H1 (cell line): ENCODE measurements at regions not wholly inside any gene's neighbourhood (a gene's known extent, or its start where the extent isn't known, plus 50 kb on each side); places are given as distances from the start of the nearest gene placed in this dataset.

Experiments used
- CTCF ChIA-PET: fragments of 300-600 bp; sonication (Branson Sonifier 250); formaldehyde crosslinking; loops from one replicate; lab custom pipeline; 2021; ENCODE audit not compliant: partially characterized antibody; lab: Charles Lee
- POLR2A ChIA-PET: fragments of 300-600 bp; sonication (Branson Sonifier 250); formaldehyde crosslinking; loops from one replicate; lab custom pipeline; 2021; ENCODE audit warnings: inconsistent platforms; ENCODE audit not compliant: partially characterized antibody; lab: Charles Lee
- DNase-seq, 2 experiments: peaks; one replicate each; pipeline versions ENCODE4 v3.0.0 to v3.0.0-alpha.2; 2010 to 2022; ENCODE audit warnings: low spot score in 2 of 2, low read depth in 1 of 2, mixed read lengths in 1 of 2
- FAIRE-seq: peaks from 2 replicates; lab custom pipeline; 2011; peaks lifted over from hg19 to GRCh38; lab: Jason Lieb, UNC
- H2AFZ ChIP-seq: 2 replicates; pipeline ENCODE4 v1.8.1; 2012; ENCODE audit warnings: low read length, inconsistent platforms
- H2AK5ac ChIP-seq: 2 replicates; pipeline ENCODE4 v1.6.1; 2013; ENCODE audit warnings: low read depth, low read length
- H2BK120ac ChIP-seq: replicated peaks from 2 replicates; pipeline ENCODE3; 2013; ENCODE audit warnings: low read depth, low read length, inconsistent platforms
- H2BK12ac ChIP-seq: 2 replicates; pipeline ENCODE4 v1.6.1; 2013; ENCODE audit warnings: low read depth, low read length
- H2BK15ac ChIP-seq: 2 replicates; pipeline ENCODE4 v1.6.1; 2013; ENCODE audit warnings: low read length
- H2BK20ac ChIP-seq: 2 replicates; pipeline ENCODE4 v1.6.1; 2013; ENCODE audit warnings: low read length
- H2BK5ac ChIP-seq: 2 replicates; pipeline ENCODE4 v1.6.1; 2013; ENCODE audit warnings: low read depth, low read length
- H3K14ac ChIP-seq: 2 replicates; pipeline ENCODE4 v1.6.1; 2013; ENCODE audit warnings: inconsistent platforms; ENCODE audit not compliant: insufficient read length
- H3K18ac ChIP-seq: 2 replicates; pipeline ENCODE4 v1.6.1; 2013; ENCODE audit warnings: low read length; ENCODE audit errors: extremely low read depth
- H3K23ac ChIP-seq: 2 replicates; pipeline ENCODE4 v1.6.1; 2013; ENCODE audit warnings: inconsistent platforms; ENCODE audit not compliant: insufficient read length
- H3K23me2 ChIP-seq: 2 replicates; pipeline ENCODE4 v1.6.1; 2013; ENCODE audit warnings: low read depth, low read length
- H3K27ac ChIP-seq: 2 replicates; pipeline ENCODE4 v1.6.1; 2011; ENCODE audit warnings: low read depth, low read length, inconsistent platforms
- H3K27me3 ChIP-seq, 4 experiments: replicated peaks in 1 of 4; 1 replicate in 1 of 4; 2 replicates in 3 of 4; pipeline versions ENCODE4 v1.6.1 to v1.8.1; 2011 to 2013; ENCODE audit warnings: low read length in 3 of 4, mild to moderate bottlenecking in 3 of 4, inconsistent platforms in 2 of 4, mixed read lengths in 2 of 4, moderate library complexity in 1 of 4; ENCODE audit not compliant: control insufficient read depth in 3 of 4, insufficient read depth in 3 of 4; ENCODE audit errors: extremely low read depth in 1 of 4
- H3K36me3 ChIP-seq, 4 experiments: 2 replicates each; pipeline versions ENCODE4 v1.6.1 to v1.8.1; 2011 to 2013; ENCODE audit warnings: mild to moderate bottlenecking in 4 of 4, low read length in 3 of 4, moderate library complexity in 2 of 4, control low read depth in 1 of 4, inconsistent platforms in 1 of 4; ENCODE audit not compliant: insufficient read depth in 4 of 4, control insufficient read depth in 2 of 4
- H3K4ac ChIP-seq: replicated peaks from 2 replicates; pipeline ENCODE3; 2013; ENCODE audit warnings: low read length, low read depth, mixed read lengths, inconsistent platforms; ENCODE audit not compliant: insufficient read length
- H3K4me1 ChIP-seq, 4 experiments: replicated peaks in 1 of 4; 1 replicate in 1 of 4; 2 replicates in 3 of 4; pipeline versions ENCODE4 v1.6.1 to v1.8.1; 2011 to 2013; ENCODE audit warnings: low read length in 3 of 4, inconsistent platforms in 2 of 4, mixed read lengths in 1 of 4; ENCODE audit not compliant: insufficient read depth in 4 of 4, control insufficient read depth in 3 of 4
- H3K4me2 ChIP-seq, 2 experiments: 2 replicates each; pipeline versions ENCODE4 v1.6.1 to v1.8.1; 2011 to 2013; ENCODE audit warnings: low read depth in 2 of 2, low read length in 2 of 2, control low read depth in 1 of 2, inconsistent platforms in 1 of 2, mild to moderate bottlenecking in 1 of 2; ENCODE audit not compliant: insufficient read depth in 1 of 2
- H3K4me3 ChIP-seq, 4 experiments: fragments of 200-600, 300-600 bp in 1 of 4; sonication (generic), shearing (Covaris generic), sonication (Bioruptor Twin) in 1 of 4; 2 replicates each; pipeline versions ENCODE4 v1.5.1 to v1.8.1; 2011 to 2016; ENCODE audit warnings: low read length in 4 of 4, low read depth in 3 of 4, control low read depth in 2 of 4, inconsistent platforms in 2 of 4, mild to moderate bottlenecking in 2 of 4, mixed read lengths in 1 of 4, moderate library complexity in 1 of 4; ENCODE audit not compliant: insufficient read depth in 2 of 4; ENCODE audit errors: extremely low read depth in 1 of 4
- H3K56ac ChIP-seq: replicated peaks from 2 replicates; pipeline ENCODE3; 2013; ENCODE audit warnings: low read depth, mild to moderate bottlenecking, mixed read lengths, low read length, inconsistent platforms; ENCODE audit not compliant: insufficient read length
- H3K79me1 ChIP-seq: 2 replicates; pipeline ENCODE4 v1.6.1; 2013; ENCODE audit warnings: low read depth, low read length, control low read depth
- H3K79me2 ChIP-seq, 2 experiments: 2 replicates each; pipeline versions ENCODE4 v1.6.1 to v1.8.1; 2012 to 2013; ENCODE audit warnings: low read length in 2 of 2, mild to moderate bottlenecking in 2 of 2, inconsistent platforms in 1 of 2; ENCODE audit not compliant: insufficient read depth in 2 of 2, control insufficient read depth in 1 of 2
- H3K9ac ChIP-seq, 4 experiments: replicated peaks in 1 of 4; 1 replicate in 1 of 4; 2 replicates in 3 of 4; pipeline versions ENCODE4 v1.6.1 to v1.8.1; 2011 to 2013; ENCODE audit warnings: low read depth in 3 of 4, low read length in 3 of 4, control low read depth in 2 of 4, mild to moderate bottlenecking in 2 of 4, moderate library complexity in 2 of 4, inconsistent platforms in 1 of 4; ENCODE audit errors: extremely low read depth in 1 of 4
- H3K9me3 ChIP-seq, 2 experiments: 2 replicates each; pipeline versions ENCODE4 v1.6.1 to v1.8.1; 2012 to 2013; ENCODE audit warnings: mild to moderate bottlenecking in 2 of 2, moderate library complexity in 2 of 2, control low read depth in 1 of 2, inconsistent platforms in 1 of 2, low read depth in 1 of 2, low read length in 1 of 2, mixed read lengths in 1 of 2; ENCODE audit not compliant: insufficient read depth in 2 of 2
- H4K20me1 ChIP-seq, 2 experiments: replicated peaks in 1 of 2; 2 replicates each; pipeline versions ENCODE3 to v1.8.1; 2011 to 2013; ENCODE audit warnings: inconsistent platforms in 2 of 2, low read length in 2 of 2, mild to moderate bottlenecking in 1 of 2; ENCODE audit not compliant: insufficient read depth in 2 of 2, control insufficient read depth in 1 of 2
- H4K5ac ChIP-seq: 2 replicates; pipeline ENCODE4 v1.6.1; 2013; ENCODE audit warnings: low read length, low read depth, mixed read lengths, inconsistent platforms; ENCODE audit not compliant: insufficient read length
- H4K8ac ChIP-seq: 2 replicates; pipeline ENCODE4 v1.8.0; 2013; ENCODE audit warnings: mild to moderate bottlenecking, moderate library complexity, low read length, inconsistent platforms; ENCODE audit not compliant: insufficient read depth; ENCODE audit errors: extremely low read depth
- H4K91ac ChIP-seq: replicated peaks from 2 replicates; pipeline ENCODE3; 2013; ENCODE audit warnings: low read length, mixed read lengths, inconsistent platforms; ENCODE audit not compliant: insufficient read length
- ATF2 ChIP-seq: IDR thresholded peaks from 2 replicates; pipeline ENCODE4 v1.6.1; 2012; ENCODE audit warnings: low read length, inconsistent platforms
- CBX5 ChIP-seq: fragments of 300-800, 300-1000 bp; sonication (generic); IDR thresholded peaks from 2 replicates; pipeline ENCODE4 v1.7.1; 2016; ENCODE audit warnings: antibody characterized with exemption, low read length, low read depth
- GABPA ChIP-seq: IDR thresholded peaks from 2 replicates; pipeline ENCODE4 v1.6.1; 2011; ENCODE audit warnings: mild to moderate bottlenecking, low read length, moderate library complexity, borderline replicate concordance; ENCODE audit not compliant: insufficient read depth
- SUZ12 ChIP-seq: fragments of 200-600 bp; sonication (generic); IDR thresholded peaks from 2 replicates; pipeline ENCODE4 v1.6.1; 2012; ENCODE audit warnings: mild to moderate bottlenecking, inconsistent platforms, low read length, moderate library complexity, mixed read lengths

- Histone ChIP-seq H4K20me1 (no peaks in the 10 kb centered on the region), H3K27ac (no peak overlapping the region), H3K18ac (no peak overlapping the region), H3K23me2 (no peaks in the 10 kb centered on the region), H2BK20ac (no peak overlapping the region), H3K79me1 (no peaks in the 10 kb centered on the region), H3K23ac (no peak overlapping the region), H3K4me2 (no peak overlapping the region), H3K27me3 (no peaks in the 10 kb centered on the region), H3K4me3 (no peak overlapping the region), H2BK120ac (no peak overlapping the region), H2BK5ac (no peak overlapping the region), H3K4ac (no peak overlapping the region), H4K8ac (no peak overlapping the region), H3K36me3 (no peaks in the 10 kb centered on the region), H3K9ac (no peak overlapping the region), H4K91ac (no peak overlapping the region), H2BK15ac (no peak overlapping the region), H2BK12ac (no peak overlapping the region), H2AK5ac (no peak overlapping the region), H3K9me3 (no peaks in the 10 kb centered on the region), H4K5ac (no peak overlapping the region), H2AFZ (no peak overlapping the region), H3K4me1 (no peaks in the 10 kb centered on the region), H3K56ac (no peak overlapping the region), H3K14ac (no peak overlapping the region), H3K79me2 (no peaks in the 10 kb centered on the region)
- DNase-seq (no peak), FAIRE-seq (no peak)
- ChIA-PET CTCF (interaction anchor here (1.3 kb wide), 1 partner anchor 13 kb away, joined by 3 read pairs; no protein-coding TSS in a partner anchor), POLR2A (no interaction called here)
- TF ChIP-seq CBX5, result no peak
- no peak for TF ChIP-seq ATF2
- no peak for TF ChIP-seq GABPA
- no peak for TF ChIP-seq SUZ12
Observed at GRCh38 chr2:45250176-45250575, 240.9 kb upstream of the SIX2 start.
